GM19468 (cell line): ENCODE measurements at regions not wholly inside any gene's neighbourhood (a gene's known extent, or its start where the extent isn't known, plus 50 kb on each side); places are given as distances from the start of the nearest gene placed in this dataset.

Experiments
- ATAC-seq: cut with Tn5 transposase; IDR thresholded peaks from one replicate; pipeline ENCODE4 v1.9.1; 2021; ENCODE audit warnings: mild to moderate bottlenecking, moderate library complexity, moderate number of reproducible peaks; ENCODE audit not compliant: unreplicated experiment; ENCODE audit errors: extremely low read depth

DNA sequence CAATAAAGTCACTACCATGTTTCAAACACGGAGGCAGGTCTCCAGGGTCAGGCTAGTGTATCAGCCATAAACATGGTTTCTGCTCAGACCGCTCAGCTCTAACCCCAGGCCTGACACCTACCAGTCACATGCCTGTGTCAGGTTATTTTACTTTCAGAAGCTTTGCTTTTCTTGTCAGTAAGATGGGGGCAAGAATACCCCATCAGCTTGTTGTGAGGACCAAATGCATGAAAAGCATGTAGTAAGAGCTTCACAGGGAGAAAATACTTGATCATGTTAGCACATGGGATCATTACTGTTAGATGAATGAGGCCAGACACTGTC, 65.2 kb upstream of the PIM1 start:
- no peak for ATAC-seq

DNA sequence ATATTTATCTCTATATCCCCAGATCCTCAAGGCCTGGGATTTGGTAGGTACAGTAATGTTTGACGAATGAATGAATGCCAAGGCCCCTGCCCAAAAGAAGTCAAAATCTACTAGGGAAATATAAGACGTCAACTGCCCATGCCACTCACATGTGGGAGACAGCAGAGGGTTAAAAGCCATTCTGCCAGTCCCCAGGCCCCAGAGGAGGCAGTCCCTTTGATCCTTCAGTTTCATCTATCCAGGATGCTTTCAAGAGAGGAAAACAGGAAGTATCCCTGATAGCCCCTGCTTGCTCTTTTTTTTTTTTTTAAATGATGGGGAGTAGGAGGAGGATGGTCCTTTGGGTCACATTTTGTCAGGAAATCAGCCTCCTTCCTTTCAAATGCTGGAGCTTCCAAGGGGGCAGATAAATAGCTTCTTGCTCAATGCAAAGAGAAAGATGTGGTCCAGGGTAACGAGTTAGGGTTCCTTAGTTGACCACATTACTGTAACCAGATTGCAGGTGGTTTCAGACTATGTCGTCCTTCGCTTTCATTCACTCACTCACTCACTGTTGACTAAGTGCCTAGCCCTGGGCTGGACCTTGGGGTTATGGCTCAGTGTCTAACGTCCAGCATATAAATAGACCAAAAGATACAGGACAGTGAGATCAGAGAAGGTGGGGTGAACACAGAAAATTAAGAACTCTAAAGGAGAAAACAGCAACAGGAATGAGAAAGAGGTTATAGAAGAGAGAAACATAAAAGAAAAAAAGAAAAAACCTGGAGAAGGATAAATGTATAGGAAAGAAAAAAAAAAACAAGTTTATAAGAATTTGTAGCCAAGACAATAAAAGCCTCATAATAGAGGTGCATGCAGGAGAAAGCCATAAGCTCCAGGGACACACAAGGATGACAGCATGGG, 64.6 kb upstream of the PIM1 start:
- ATAC-seq = no peak

DNA sequence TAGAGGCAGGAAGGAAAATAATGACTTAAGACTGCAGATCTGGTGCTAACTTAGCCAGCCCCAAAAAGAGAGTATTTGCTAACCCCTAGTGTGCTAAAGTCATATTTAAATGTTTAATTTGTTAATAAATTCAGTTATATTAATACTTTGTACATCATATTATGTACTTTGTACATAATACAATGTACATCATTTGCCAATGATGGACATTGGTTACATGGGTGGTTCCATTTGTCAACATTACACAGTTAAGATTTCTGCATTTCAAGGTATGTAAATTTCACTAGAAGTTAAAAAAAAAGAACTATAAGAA, 63.9 kb upstream of the PIM1 start:
- no peak for ATAC-seq

DNA sequence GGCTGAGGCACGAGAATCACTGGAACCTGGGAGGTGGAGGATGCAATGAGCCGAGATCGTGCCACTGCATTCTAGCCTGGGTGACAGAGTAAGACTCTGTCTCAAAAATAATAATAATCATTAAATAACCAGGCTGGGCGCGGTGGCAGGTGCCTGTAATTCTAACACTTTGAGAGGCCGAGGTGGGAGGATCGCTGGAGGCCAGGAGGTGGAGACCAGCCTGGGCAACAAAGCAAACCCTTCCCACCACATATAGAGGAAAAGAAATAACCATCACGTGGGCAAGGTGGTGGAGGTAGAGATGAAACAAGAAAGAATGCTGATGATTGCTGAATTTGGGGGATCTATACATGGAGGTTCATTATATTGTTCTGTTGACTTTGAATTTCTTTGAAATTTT, 63.4 kb upstream of the PIM1 start:
- ATAC-seq = no peak

- no peak for ATAC-seq
These were observed 62.9 kb upstream of the PIM1 start for GRCh38 chr6:37106982-37107491.

DNA sequence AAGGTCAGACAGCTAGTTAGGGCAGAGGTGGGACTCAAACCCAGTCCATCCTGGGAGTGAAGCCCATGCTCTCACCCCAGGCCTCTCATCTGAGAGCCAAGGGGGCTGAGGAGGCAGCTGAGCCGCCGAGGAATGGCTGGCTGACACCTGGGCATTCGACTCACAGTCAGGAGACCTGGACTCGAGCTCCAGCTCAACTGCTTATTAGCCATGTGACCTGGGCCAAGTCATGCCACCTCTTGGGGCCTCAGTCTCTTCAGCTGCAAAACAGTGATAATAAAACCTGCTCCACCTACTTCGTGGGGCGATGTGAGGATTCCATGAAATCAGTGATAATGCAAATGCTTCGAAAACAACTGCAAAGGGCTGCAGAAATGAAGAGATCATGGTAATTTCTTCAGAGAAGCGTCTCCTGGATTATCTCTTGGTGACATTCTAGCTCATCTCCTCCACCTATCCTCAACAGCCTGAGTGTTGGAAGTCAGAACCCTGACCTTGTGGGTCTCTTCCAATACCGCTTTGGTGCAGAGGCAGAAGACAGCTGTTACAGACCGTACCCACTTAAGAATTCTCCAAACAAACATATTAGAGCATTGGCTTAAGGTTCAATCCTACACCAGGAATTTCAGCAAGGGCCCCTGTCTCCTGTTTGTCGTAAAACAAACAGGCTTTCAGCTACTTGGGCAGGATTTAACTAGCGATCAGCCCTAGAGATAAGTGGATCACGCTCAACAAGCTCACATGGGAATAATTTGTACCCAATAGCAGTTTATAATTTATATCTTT, 60.0 kb upstream of the PIM1 start:
- ATAC-seq = no peak

- no peak for ATAC-seq
These were observed 59.2 kb upstream of the PIM1 start for GRCh38 chr6:37110500-37111461.

- no peak for ATAC-seq
These were observed 56.0 kb upstream of the PIM1 start for GRCh38 chr6:37113976-37114375.

- no peak for ATAC-seq
These were observed 55.3 kb upstream of the PIM1 start for GRCh38 chr6:37114612-37115011.

DNA sequence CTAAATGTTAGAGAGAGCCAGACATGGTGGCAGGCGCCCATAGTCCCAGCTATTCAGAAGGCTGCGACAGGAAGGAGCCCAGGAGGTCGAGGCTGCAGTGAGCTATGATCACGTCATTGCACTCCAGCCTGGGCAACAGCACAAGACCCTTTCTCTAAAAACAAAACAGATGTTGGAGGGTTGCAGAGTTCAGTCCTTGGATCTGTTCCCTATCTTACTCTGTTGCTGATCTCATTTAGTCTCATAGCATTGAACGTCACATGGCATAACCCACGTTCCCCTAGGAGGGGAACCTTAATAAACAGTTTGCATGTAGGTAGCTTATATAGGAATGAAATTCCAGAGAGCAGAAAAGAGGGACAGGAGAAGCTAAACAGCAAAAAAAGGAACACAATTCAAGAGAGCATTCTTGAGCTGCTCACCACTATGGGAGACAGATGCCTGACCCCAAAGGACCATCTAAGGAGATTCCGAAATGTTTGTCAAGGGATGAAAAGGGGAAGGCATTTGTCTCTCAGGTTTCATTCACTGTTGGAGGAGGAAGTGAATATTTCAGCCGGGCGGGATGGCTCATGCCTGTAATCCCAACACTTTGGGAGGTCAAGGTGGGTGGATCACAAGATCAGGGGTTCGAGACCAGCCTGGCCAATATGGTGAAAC, 54.6 kb upstream of the PIM1 start:
- ATAC-seq = no peak

GRCh38 chr6:37116326-37116725, 53.6 kb upstream of the PIM1 start:
- ATAC-seq = no peak

DNA sequence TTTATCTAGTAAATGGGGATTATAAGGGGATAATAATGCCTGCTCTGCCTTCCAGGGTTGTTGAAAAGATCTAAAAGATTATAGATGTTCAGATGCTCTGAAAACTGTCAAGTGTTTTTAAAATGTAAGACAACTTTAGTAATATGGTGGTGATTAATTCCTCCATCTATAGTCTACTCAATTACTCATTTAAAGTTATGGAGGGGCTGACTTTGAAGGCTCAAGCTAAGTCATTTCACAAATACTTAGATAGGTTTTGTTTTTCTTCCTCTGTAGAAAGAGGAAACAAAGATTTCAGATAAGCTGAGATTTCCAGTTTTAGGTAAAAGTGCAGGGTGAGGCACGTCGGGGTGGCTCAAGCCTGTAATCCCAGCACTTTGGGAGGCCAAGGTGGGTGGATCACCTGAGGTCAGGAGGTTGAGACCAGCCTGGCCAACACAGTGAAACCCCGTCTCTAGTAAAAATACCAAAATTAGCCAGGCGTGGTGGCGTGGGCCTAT, 50.5 kb upstream of the PIM1 start:
- no peak for ATAC-seq
